Tibial nerve (tissue), 4 donors: ENCODE measurements at regions not wholly inside any gene's neighbourhood (a gene's known extent, or its start where the extent isn't known, plus 50 kb on each side); places are given as distances from the start of the nearest gene placed in this dataset.

Experiments used
- CTCF ChIP-seq, 5 experiments: fragments of 200-600 bp in 3 of 5; fragments of 450-650 bp in 2 of 5; sonication (generic) in 3 of 5; IDR thresholded peaks; one replicate each; pipeline ENCODE4 v1.5.1; 2016 to 2019; ENCODE audit warnings: antibody characterized with exemption in 5 of 5, mild to moderate bottlenecking in 3 of 5, moderate library complexity in 2 of 5
- EP300 ChIP-seq, 2 donors: sonication (generic); formaldehyde crosslinking; IDR thresholded peaks; one replicate each; pipeline ENCODE4 v1.6.1; 2017; ENCODE audit warnings: antibody characterized with exemption in 2 of 2, mild to moderate bottlenecking in 1 of 2
- POLR2A ChIP-seq, 2 donors: fragments of 450-650 bp; IDR thresholded peaks; one replicate each; pipeline ENCODE4 v1.6.1; 2017; ENCODE audit warnings: antibody characterized with exemption in 2 of 2, mild to moderate bottlenecking in 2 of 2, moderate library complexity in 2 of 2

- TF ChIP-seq CTCF (IDR thresholded peaks at IDR 0.05) (no peak), POLR2A (IDR thresholded peaks at IDR 0.05) (no peak), EP300 (IDR thresholded peaks at IDR 0.05) (no peak)
Measured at GRCh38 chr17:49903523-49903922, 55.7 kb upstream of the TAC4 start.
